NCI-H524 (cell line): ENCODE measurements at regions not wholly inside any gene's neighbourhood (a gene's known extent, or its start where the extent isn't known, plus 50 kb on each side); places are given as distances from the start of the nearest gene placed in this dataset.
A peak's percentile ranks its signal among the peaks of the same experiment; 100 is the strongest.
"Not testable (repeated sequence)": the region's sequence is repeated elsewhere in the genome, so short reads cannot be mapped to it uniquely, and the experiment has no call there.

Experiments
- DNase-seq, 2 experiments: peaks; one replicate each; lab custom pipeline; 2025; lab: John Stamatoyannopoulos, UW

GRCh38 chr4:184280591-184281071 is 63.0 kb upstream of the ENPP6 start:
- DNase-seq = no peak

GRCh38 chr4:184280137-184280536 is 62.5 kb upstream of the ENPP6 start:
- no peak for DNase-seq

GRCh38 chr4:184279496-184280061 is 61.9 kb upstream of the ENPP6 start:
- no peak for DNase-seq

DNA sequence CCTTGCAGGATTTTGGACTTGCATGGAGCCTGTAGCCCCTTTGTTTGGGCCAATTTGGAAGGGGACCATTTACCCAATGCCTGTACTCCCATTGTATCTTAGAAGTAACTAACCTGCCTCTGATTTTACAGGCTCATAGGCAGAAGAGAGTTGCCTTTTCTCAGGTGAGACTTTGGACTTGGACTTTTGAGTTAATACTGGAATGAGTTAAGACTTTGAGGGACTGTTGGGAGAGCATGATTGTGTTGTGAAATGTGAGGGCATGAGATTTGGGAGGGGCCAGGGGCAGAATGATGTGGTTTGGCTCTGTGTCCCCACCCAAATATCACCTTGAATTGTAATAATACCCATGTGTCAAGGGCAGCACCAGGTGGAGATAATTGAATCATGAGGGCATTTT is 60.1 kb upstream of the ENPP6 start:
- DNase-seq = not testable (repeated sequence)

DNA sequence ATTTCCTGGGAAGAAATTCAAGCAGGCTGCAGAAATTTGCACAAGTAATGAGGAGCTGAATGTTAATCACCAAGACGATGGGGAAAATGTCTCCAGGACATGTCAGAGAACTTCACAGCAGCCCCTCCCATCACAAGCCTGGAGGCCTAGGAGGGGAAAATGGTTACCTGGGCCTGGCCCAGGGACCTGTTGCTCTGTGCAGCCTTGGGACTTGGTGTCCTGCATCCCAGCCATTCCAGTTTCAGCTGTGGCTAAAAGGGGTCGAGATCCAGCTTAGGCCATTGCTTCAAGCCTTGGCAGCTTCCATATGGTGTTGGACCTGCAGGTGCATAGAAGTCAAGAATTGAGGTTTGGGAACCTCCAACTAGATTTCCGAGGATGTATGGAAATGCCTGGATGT is 59.3 kb upstream of the ENPP6 start:
- not testable (repeated sequence) for DNase-seq

DNA sequence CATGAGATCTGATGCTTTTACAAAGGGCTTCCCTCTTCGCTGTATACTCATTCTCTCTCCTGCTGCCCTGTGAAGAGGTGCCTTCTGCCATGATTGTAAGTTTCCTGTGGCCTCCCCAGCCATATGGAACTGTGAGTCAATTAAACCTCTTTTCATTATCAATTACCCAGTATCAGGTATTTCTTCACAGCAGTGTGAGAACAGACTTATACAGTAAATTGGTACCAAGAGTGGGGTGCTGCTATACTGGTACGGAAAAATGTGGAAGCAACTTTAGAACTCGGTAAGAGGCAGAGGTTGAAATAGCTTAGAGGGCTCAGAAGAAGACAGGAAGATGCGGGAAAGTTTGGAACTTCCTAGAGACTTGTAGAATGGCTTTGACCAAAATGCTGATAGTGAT is 58.7 kb upstream of the ENPP6 start:
- not testable (repeated sequence) for DNase-seq

- DNase-seq = no peak
These were observed 58.1 kb upstream of the ENPP6 start for GRCh38 chr4:184275766-184276165.

DNA sequence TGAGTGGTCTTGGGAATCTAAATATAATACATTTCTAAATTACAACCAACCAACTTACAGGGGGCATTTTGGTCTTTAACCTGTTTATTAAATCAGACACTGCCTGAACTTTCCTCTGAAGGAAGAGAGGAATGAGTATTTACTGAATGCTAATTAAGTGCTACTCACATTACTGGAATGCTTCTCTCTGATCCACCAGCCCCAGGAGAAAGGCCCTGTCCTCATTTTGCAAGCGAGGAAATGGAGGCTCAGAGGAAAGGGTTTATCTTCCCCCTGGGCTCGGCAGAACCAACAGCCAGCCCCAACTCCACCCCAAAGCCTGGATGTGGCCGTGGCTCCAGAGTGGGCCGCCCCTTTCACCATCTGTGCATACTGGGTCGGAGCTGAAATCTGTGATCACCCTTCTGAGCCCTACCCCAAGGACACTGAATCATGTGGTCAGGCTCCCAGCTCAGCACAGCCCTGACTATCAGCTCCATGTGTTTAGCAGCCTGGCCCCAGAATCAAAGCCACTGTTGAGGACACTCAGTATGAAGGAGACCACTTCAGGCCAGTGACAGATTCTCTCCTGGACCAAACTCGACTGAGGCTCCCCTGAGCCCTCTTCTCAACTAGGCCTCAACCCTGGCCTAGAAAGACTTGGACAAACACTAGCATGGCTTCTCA is 56.7 kb upstream of the ENPP6 start:
- DNase-seq = peak in 1 of 2 experiments; percentile 1

DNA sequence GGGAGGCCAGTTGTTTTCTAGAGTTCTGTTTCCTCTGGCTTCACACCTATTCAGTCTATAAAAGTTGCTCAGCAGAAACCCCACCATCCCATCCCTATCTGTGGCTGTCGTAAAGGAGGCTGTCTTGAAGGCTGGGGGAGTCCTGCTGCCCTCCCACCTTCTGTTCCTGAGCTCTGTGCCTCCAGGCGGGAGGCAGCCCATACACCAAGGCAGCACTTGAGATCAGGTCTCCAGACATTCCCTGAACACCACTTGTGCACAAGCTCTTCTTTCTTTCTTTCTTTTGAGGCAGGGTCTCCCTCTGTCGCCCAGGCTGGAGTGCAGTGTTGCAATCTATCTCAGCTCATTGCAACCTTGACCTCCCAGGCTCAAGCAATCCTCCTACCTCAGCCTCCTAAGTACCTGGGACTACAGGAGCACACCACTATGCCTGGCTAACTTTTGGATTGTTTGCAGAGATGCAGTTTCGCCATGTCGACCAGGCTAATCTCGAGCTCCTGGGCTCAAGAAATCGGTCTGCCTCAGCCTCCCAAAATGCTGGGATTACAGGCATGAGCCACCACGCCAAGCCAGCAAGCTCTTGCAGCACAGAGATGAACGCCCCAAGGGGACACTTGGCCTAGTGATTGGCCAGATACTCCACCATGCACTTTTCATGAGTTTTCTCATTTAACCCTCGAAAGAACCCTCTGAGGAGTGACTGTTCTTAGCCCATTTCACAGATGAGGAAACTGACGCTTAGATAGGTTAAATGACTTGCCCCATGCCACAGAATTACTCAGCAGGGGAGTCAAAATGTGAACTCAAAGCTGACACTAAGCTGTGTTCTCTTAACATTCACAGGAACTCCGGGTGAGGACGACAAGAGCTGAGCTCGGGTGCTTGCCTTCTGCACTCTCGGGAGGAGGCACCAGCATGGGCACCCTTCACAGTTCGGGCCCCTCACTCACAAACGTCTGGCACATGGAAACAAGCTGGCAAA is 55.8 kb upstream of the ENPP6 start:
- DNase-seq = no peak

- DNase-seq = no peak
These were observed 53.2 kb upstream of the ENPP6 start for GRCh38 chr4:184270808-184271413.

DNA sequence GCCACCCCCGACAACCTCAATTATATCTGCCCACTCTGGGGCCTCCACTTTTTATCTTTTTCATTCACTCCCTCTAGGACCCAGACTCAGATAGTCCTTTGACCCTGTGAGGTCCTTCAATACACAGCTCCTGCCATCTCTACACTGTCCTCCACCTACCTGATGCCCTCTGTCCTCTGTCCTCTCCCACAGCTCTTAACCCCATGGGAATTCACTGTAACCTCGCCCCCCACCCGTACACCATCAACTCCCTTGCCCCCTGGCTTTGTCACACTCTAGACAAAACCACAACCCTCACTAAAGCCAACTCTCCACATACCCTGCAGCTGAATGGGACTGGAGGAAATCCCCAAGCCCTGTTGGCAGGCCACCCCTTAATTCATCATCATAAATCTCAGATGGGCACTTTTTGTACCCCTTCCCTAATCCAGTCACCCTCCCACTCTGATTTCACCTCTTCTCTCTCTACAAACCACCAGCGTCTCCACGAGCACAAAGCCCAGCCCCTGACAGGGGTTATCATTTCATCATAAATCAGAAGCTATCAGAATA is 52.3 kb upstream of the ENPP6 start:
- DNase-seq = no peak

DNA sequence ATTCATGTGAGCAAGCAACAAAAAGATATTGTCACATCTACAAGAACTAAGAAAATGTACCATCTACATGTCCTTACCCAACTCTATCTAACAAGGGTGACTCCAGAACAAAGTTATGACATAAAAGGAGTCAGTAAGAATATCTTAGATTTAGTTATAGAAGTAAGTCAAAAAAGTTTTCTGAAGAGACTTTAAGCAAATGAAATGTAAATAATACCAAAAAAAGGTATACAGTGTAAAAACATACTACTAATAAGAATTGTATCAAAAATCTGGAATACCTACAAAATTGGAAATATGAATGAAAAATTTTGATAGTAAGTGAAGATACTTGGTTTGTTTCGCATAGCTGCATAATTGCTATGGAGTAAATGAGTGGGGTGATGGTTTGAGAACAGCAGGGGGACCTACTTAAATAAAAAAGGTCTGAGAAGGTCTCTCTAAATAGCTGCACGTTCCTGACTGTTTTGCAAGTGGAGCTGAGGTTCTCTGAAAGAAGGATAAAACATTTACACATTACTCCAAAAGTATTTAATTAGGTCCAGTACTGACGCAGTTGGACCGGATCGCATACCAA is 51.0 kb upstream of the ENPP6 start:
- peak in 1 of 2 experiments; percentile 2 for DNase-seq

- DNase-seq = no peak
These were observed 50.3 kb upstream of the ENPP6 start for GRCh38 chr4:184267673-184268583.
